ENCODE measurements at regions not wholly inside any gene's neighbourhood (a gene's known extent, or its start where the extent isn't known, plus 50 kb on each side); places are given as distances from the start of the nearest gene placed in this dataset.

DNA sequence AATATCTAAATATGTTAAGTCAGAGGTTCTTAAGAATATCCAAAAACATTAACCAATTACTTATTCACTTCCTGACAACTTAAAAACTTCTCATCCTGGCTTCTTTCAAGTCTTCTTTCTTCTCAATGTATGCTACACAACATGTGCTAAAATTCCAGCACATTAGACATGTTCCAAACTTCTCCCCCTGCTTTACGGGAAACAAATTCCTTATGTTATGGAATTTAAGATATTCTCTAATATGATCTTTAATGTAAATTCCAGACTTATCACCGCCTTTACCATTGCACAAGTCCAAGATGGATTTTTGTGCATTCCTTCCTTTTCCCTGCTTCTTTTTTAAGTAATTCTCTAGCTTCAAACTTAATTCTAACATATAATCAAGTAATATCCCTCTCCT, 964.5 kb upstream of the CHORDC1 start:
- TF ChIP-seq POLR2AphosphoS5 (IDR thresholded peaks at IDR 0.05) (no peak), POLR2A (IDR thresholded peaks at IDR 0.05; ENCODE audit: low read depth) (no peak), EP300 (IDR thresholded peaks at IDR 0.05) (no peak)
- TF ChIP-seq, protein P1, sequence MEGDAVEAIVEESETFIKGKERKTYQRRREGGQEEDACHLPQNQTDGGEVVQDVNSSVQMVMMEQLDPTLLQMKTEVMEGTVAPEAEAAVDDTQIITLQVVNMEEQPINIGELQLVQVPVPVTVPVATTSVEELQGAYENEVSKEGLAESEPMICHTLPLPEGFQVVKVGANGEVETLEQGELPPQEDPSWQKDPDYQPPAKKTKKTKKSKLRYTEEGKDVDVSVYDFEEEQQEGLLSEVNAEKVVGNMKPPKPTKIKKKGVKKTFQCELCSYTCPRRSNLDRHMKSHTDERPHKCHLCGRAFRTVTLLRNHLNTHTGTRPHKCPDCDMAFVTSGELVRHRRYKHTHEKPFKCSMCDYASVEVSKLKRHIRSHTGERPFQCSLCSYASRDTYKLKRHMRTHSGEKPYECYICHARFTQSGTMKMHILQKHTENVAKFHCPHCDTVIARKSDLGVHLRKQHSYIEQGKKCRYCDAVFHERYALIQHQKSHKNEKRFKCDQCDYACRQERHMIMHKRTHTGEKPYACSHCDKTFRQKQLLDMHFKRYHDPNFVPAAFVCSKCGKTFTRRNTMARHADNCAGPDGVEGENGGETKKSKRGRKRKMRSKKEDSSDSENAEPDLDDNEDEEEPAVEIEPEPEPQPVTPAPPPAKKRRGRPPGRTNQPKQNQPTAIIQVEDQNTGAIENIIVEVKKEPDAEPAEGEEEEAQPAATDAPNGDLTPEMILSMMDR (IDR thresholded peaks at IDR 0.05), result no peak
